Esophagus muscularis mucosa (tissue), 4 donors: ENCODE measurements at regions not wholly inside any gene's neighbourhood (a gene's known extent, or its start where the extent isn't known, plus 50 kb on each side); places are given as distances from the start of the nearest gene placed in this dataset.

ENCODE experiments used
- DNase-seq: peaks from one replicate; pipeline ENCODE4 v3.0.0-alpha.2; 2017; ENCODE audit errors: extremely low spot score
- H3K27ac ChIP-seq, 4 donors: fragments of 200-600 bp; sonication (generic); replicated peaks in 1 of 4; 1 replicate in 3 of 4; 2 replicates in 1 of 4; pipeline ENCODE4 v1.5.1; 2016 to 2019; ENCODE audit warnings: mild to moderate bottlenecking in 1 of 4
- H3K27me3 ChIP-seq, 4 donors: fragments of 200-600 bp; sonication (generic); one replicate each; pipeline versions ENCODE4 v1.5.1 to v1.6.0; 2016 to 2019
- H3K36me3 ChIP-seq, 4 donors: fragments of 200-600 bp; sonication (generic); one replicate each; pipeline ENCODE4 v1.5.1; 2016 to 2019
- H3K4me1 ChIP-seq, 4 donors: fragments of 200-600 bp; sonication (generic); one replicate each; pipeline ENCODE4 v1.5.1; 2016 to 2019
- H3K4me3 ChIP-seq, 4 donors: fragments of 200-600 bp; sonication (generic); 1 replicate in 2 of 4; 2 replicates in 2 of 4; pipeline ENCODE4 v1.5.1; 2016 to 2019; ENCODE audit warnings: mild to moderate bottlenecking in 4 of 4, moderate library complexity in 1 of 4
- H3K9me3 ChIP-seq, 4 donors: fragments of 200-600 bp; sonication (generic); 1 replicate in 3 of 4; 2 replicates in 1 of 4; pipeline ENCODE4 v1.5.1; 2016 to 2019
- CTCF ChIP-seq, 3 experiments: fragments of 200-600 bp in 2 of 3; fragments of 450-650 bp in 1 of 3; sonication (generic) in 2 of 3; IDR thresholded peaks; one replicate each; pipeline ENCODE4 v1.5.1; 2017 to 2019; ENCODE audit warnings: antibody characterized with exemption in 3 of 3, mild to moderate bottlenecking in 2 of 3, moderate library complexity in 1 of 3
- EP300 ChIP-seq: sonication (generic); formaldehyde crosslinking; IDR thresholded peaks from one replicate; pipeline ENCODE4 v1.6.1; 2017; ENCODE audit warnings: antibody characterized with exemption
- POLR2A ChIP-seq: fragments of 450-650 bp; IDR thresholded peaks from one replicate; pipeline ENCODE4 v1.6.1; 2017; ENCODE audit warnings: antibody characterized with exemption, moderate library complexity, mild to moderate bottlenecking, low read depth
- POLR2AphosphoS5 ChIP-seq, 2 donors: sonication (generic); formaldehyde crosslinking; IDR thresholded peaks; one replicate each; pipeline ENCODE4 v1.6.1; 2017; ENCODE audit warnings: antibody characterized with exemption in 2 of 2
- WGBS: methylation state at CpG from one replicate; pipeline ENCODE4 v1.1.5; 2018; 5-methylcytosine and 5-hydroxymethylcytosine counted together
- intact Hi-C: fragments of 100-400 bp; cut with DNase I; formaldehyde crosslinking; loops from one replicate; pipeline ENCODE4 v1.15.1; 2023

GRCh38 chr3:82001276-82001923 lies 240.0 kb upstream of the GBE1 start:
- no peaks in the 10 kb centered on the region for H3K36me3 ChIP-seq
- no peak for TF ChIP-seq EP300
- TF ChIP-seq POLR2AphosphoS5 (IDR thresholded peaks at IDR 0.05), result no peak
- no peak for TF ChIP-seq POLR2A
- TF ChIP-seq CTCF (IDR thresholded peaks at IDR 0.05), result no peak
- no peak for DNase-seq
- H3K27ac ChIP-seq, result no peak overlapping the region
- 62% methylated on average over 2 of the region's 2 CpGs for WGBS
- no peaks in the 10 kb centered on the region for H3K9me3 ChIP-seq
- intact Hi-C loops, result no loop called here
- H3K4me1 ChIP-seq, result peaks cover 0 to 7% (median 5%) of the 10 kb centered on the region in 4 donors
- no peaks in the 10 kb centered on the region for H3K27me3 ChIP-seq
- no peak overlapping the region for H3K4me3 ChIP-seq

GRCh38 chr3:82000773-82001172 lies 239.3 kb upstream of the GBE1 start:
- no peak for DNase-seq
- peaks cover 0 to 7% (median 5%) of the 10 kb centered on the region in 4 donors for H3K4me1 ChIP-seq
- WGBS, result 56% methylated on average over 1 of the region's 1 CpG

GRCh38 chr3:82000350-82000749 lies 238.9 kb upstream of the GBE1 start:
- TF ChIP-seq CTCF (IDR thresholded peaks at IDR 0.05) (no peak), POLR2AphosphoS5 (IDR thresholded peaks at IDR 0.05) (no peak), POLR2A (no peak), EP300 (no peak)
- no peak overlapping the region for H3K27ac ChIP-seq

More at GRCh38 chr3:82000773-82001172, 239.3 kb upstream of the GBE1 start:
- intact Hi-C loops, result no loop called here
- H3K9me3 ChIP-seq, result no peaks in the 10 kb centered on the region
- no peaks in the 10 kb centered on the region for H3K27me3 ChIP-seq
- no peak overlapping the region for H3K4me3 ChIP-seq
- TF ChIP-seq POLR2A (no peak), EP300 (no peak), POLR2AphosphoS5 (IDR thresholded peaks at IDR 0.05) (no peak), CTCF (IDR thresholded peaks at IDR 0.05) (no peak)
- H3K27ac ChIP-seq, result no peak overlapping the region
- H3K36me3 ChIP-seq, result no peaks in the 10 kb centered on the region

GRCh38 chr3:81998907-81999306 lies 237.5 kb upstream of the GBE1 start:
- H3K4me3 ChIP-seq, result no peak overlapping the region
- no peaks in the 10 kb centered on the region for H3K36me3 ChIP-seq
- DNase-seq, result no peak
- 75% methylated on average over 3 of the region's 3 CpGs for WGBS
- H3K9me3 ChIP-seq, result no peaks in the 10 kb centered on the region
- H3K27me3 ChIP-seq, result no peaks in the 10 kb centered on the region
- TF ChIP-seq POLR2AphosphoS5 (IDR thresholded peaks at IDR 0.05) (no peak), POLR2A (no peak), CTCF (IDR thresholded peaks at IDR 0.05) (no peak), EP300 (no peak)
- intact Hi-C loops, result no loop called here
- H3K4me1 ChIP-seq, result peaks cover 0 to 7% (median 5%) of the 10 kb centered on the region in 4 donors
- H3K27ac ChIP-seq, result no peak overlapping the region

More at GRCh38 chr3:82000350-82000749, 238.9 kb upstream of the GBE1 start:
- 89% methylated on average over 1 of the region's 1 CpG for WGBS
- no peak for DNase-seq
- H3K36me3 ChIP-seq, result no peaks in the 10 kb centered on the region
- H3K4me1 ChIP-seq, result peaks cover 0 to 7% (median 5%) of the 10 kb centered on the region in 4 donors
- no peak overlapping the region for H3K4me3 ChIP-seq
- H3K9me3 ChIP-seq, result no peaks in the 10 kb centered on the region
- intact Hi-C loops, result no loop called here
- no peaks in the 10 kb centered on the region for H3K27me3 ChIP-seq
